ENCODE measurements at regions not wholly inside any gene's neighbourhood (a gene's known extent, or its start where the extent isn't known, plus 50 kb on each side); places are given as distances from the start of the nearest gene placed in this dataset.

DNA sequence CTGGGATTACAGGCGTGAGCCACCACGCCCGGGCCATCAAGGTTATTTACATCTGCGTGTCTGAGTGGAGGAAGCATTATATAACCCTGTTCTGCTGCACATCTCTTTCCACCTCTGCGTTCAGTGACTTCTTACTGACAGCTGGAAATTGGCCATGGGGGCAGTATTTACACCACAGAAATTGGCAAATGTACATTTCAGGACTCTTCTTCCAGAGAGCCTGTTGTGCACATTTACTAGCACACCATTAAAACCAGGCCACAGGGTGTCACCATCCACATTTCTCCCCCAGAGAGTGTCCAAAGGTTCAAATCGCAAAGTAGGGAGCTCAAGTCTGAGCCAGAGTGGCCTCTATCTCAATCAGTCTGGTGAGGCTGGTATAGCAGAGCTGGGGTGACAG lies 62.9 kb upstream of the SNX9 start:
- Histone ChIP-seq H3K4me1 (ENCODE audit: control insufficient read depth in 1 of 2, insufficient read depth in 2 of 2, low read length in 2 of 2) (peaks cover 48 to 81% of the 10 kb centered on the region in 2 experiments), H3K4me2 (ENCODE audit: low read length) (peak overlapping the region; percentile 62), H3K9ac (ENCODE audit: low read length) (0 out of 2 replicates have a peak overlapping the region, but pooled peaks have one; percentile 16), H2AFZ (ENCODE audit: low read depth, low read length, poor library complexity, severe bottlenecking) (no peak overlapping the region), H3K36me3 (ENCODE audit: control insufficient read depth in 1 of 2, insufficient read depth in 2 of 2, low read length in 2 of 2) (no peaks in the 10 kb centered on the region), H4K20me1 (ENCODE audit: insufficient read depth) (no peaks in the 10 kb centered on the region), H3K9me3 (ENCODE audit: control insufficient read depth in 1 of 2, insufficient read depth in 1 of 2, low read depth in 1 of 2, low read length in 2 of 2) (no peaks in the 10 kb centered on the region), H3K9me2 (ENCODE audit: insufficient read depth) (no peaks in the 10 kb centered on the region), H3K79me2 (ENCODE audit: insufficient read depth, low read length) (no peaks in the 10 kb centered on the region), H3K27ac (ENCODE audit: low read depth, low read length) (peak overlapping the region; percentile 45; the same call in 1 of the 2 replicates), H3K27me3 (ENCODE audit: insufficient read depth, low read length) (no peaks in the 10 kb centered on the region), H3K4me3 (replicated peaks in 1 of 2; ENCODE audit: low read depth in 1 of 2, low read length in 2 of 2) (no peak overlapping the region)
- no TSS peak for BruUV-seq (replicated peaks)
- POLR2A ChIA-PET = interaction anchor here (0.5 kb wide), 1 partner anchor 1590 kb away, joined by 4 read pairs; no protein-coding TSS in a partner anchor
- DNase-seq (ENCODE audit: low read depth, low spot score) (no peak), ATAC-seq (no peak)
- RAD21 ChIA-PET (ENCODE audit: low non-redundant PET in 1 of 2, low total read pairs in 2 of 2, uncharacterized antibody in 2 of 2, unreplicated experiment in 2 of 2) = interaction anchor here in 1 of 2 experiments (1.2 kb wide), 1 partner anchor 113 kb away, joined by 3 read pairs; no protein-coding TSS in a partner anchor
- CTCF ChIA-PET = interaction anchor here (1.4 to 6.5 kb wide), 2 partner anchors 113 to 445 kb away, joined by 3 to 31 read pairs; no protein-coding TSS in a partner anchor
- intact Hi-C loops (cut with micrococcal nuclease) = loop anchor here (5.0 kb wide), 3 partner anchors 62 to 222 kb away; partner anchors contain the start of genes SNX9 and SYNJ2
- TF ChIP-seq, protein P1, sequence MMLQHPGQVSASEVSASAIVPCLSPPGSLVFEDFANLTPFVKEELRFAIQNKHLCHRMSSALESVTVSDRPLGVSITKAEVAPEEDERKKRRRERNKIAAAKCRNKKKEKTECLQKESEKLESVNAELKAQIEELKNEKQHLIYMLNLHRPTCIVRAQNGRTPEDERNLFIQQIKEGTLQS (IDR thresholded peaks at IDR 0.05) = no peak
- no peak for TF ChIP-seq TCF7L2 (IDR thresholded peaks at IDR 0.05; ENCODE audit: borderline replicate concordance, extremely low read depth, insufficient read depth, insufficient read length)
- no peak for TF ChIP-seq POLR2AphosphoS5 (IDR thresholded peaks at IDR 0.05; ENCODE audit: low read depth, low read length)
- no peak for TF ChIP-seq ZNF274 (IDR thresholded peaks at IDR 0.05; ENCODE audit: low read depth, low read length)
- TF ChIP-seq, protein P2, sequence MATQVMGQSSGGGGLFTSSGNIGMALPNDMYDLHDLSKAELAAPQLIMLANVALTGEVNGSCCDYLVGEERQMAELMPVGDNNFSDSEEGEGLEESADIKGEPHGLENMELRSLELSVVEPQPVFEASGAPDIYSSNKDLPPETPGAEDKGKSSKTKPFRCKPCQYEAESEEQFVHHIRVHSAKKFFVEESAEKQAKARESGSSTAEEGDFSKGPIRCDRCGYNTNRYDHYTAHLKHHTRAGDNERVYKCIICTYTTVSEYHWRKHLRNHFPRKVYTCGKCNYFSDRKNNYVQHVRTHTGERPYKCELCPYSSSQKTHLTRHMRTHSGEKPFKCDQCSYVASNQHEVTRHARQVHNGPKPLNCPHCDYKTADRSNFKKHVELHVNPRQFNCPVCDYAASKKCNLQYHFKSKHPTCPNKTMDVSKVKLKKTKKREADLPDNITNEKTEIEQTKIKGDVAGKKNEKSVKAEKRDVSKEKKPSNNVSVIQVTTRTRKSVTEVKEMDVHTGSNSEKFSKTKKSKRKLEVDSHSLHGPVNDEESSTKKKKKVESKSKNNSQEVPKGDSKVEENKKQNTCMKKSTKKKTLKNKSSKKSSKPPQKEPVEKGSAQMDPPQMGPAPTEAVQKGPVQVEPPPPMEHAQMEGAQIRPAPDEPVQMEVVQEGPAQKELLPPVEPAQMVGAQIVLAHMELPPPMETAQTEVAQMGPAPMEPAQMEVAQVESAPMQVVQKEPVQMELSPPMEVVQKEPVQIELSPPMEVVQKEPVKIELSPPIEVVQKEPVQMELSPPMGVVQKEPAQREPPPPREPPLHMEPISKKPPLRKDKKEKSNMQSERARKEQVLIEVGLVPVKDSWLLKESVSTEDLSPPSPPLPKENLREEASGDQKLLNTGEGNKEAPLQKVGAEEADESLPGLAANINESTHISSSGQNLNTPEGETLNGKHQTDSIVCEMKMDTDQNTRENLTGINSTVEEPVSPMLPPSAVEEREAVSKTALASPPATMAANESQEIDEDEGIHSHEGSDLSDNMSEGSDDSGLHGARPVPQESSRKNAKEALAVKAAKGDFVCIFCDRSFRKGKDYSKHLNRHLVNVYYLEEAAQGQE (IDR thresholded peaks at IDR 0.05; ENCODE audit: low read depth) = no peak
- TF ChIP-seq EGR1 (IDR thresholded peaks at IDR 0.05; ENCODE audit: low read depth) = no peak
- TF ChIP-seq, protein P3, sequence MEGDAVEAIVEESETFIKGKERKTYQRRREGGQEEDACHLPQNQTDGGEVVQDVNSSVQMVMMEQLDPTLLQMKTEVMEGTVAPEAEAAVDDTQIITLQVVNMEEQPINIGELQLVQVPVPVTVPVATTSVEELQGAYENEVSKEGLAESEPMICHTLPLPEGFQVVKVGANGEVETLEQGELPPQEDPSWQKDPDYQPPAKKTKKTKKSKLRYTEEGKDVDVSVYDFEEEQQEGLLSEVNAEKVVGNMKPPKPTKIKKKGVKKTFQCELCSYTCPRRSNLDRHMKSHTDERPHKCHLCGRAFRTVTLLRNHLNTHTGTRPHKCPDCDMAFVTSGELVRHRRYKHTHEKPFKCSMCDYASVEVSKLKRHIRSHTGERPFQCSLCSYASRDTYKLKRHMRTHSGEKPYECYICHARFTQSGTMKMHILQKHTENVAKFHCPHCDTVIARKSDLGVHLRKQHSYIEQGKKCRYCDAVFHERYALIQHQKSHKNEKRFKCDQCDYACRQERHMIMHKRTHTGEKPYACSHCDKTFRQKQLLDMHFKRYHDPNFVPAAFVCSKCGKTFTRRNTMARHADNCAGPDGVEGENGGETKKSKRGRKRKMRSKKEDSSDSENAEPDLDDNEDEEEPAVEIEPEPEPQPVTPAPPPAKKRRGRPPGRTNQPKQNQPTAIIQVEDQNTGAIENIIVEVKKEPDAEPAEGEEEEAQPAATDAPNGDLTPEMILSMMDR (IDR thresholded peaks at IDR 0.05 in 2 of 3, conservative IDR thresholded peaks at IDR 0.05 in 1 of 3; ENCODE audit: borderline replicate concordance in 1 of 3, insufficient read depth in 1 of 3, low read depth in 2 of 3, low read length in 2 of 3) = no peak
- no peak for TF ChIP-seq SIN3A (IDR thresholded peaks at IDR 0.05; ENCODE audit: low read depth)
- no peak for TF ChIP-seq CEBPB (IDR thresholded peaks at IDR 0.05; ENCODE audit: low read depth)
- TF ChIP-seq RAD21 (IDR thresholded peaks at IDR 0.05; ENCODE audit: low read depth) = no peak
- TF ChIP-seq, protein P4, sequence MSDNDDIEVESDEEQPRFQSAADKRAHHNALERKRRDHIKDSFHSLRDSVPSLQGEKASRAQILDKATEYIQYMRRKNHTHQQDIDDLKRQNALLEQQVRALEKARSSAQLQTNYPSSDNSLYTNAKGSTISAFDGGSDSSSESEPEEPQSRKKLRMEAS (IDR thresholded peaks at IDR 0.05) = no peak
- TF ChIP-seq YY1 (IDR thresholded peaks at IDR 0.05; ENCODE audit: extremely low read depth, insufficient replicate concordance, low read depth, low read length) = no peak

Measured in HCT116 (cell line).